A673 (cell line): ENCODE measurements at regions not wholly inside any gene's neighbourhood (a gene's known extent, or its start where the extent isn't known, plus 50 kb on each side); places are given as distances from the start of the nearest gene placed in this dataset.

ENCODE experiments used
- CTCF ChIP-seq: fragments of 300-800, 200-600 bp; sonication (generic); conservative IDR thresholded peaks from 2 replicates; pipeline ENCODE4 v1.5.1; 2017; ENCODE audit warnings: low read depth, mild to moderate bottlenecking, antibody characterized with exemption, low read length, moderate library complexity, mixed read lengths
- EZH2 ChIP-seq: fragments of 200-600 bp; sonication (generic); IDR thresholded peaks from 2 replicates; pipeline ENCODE4 v1.6.1; 2017; ENCODE audit warnings: borderline replicate concordance, low read depth, mild to moderate bottlenecking, mixed read lengths, antibody characterized with exemption, low read length; ENCODE audit not compliant: poor library complexity, severe bottlenecking

GRCh38 chr6:129921169-129921817 is 60.2 kb upstream of the TMEM244 start:
- TF ChIP-seq CTCF (no peak), EZH2 (no peak)
